Right atrium auricular region (tissue), 2 donors: ENCODE measurements at regions not wholly inside any gene's neighbourhood (a gene's known extent, or its start where the extent isn't known, plus 50 kb on each side); places are given as distances from the start of the nearest gene placed in this dataset.

ENCODE experiments used
- DNase-seq: peaks from one replicate; pipeline ENCODE4 v3.0.0-alpha.2; 2019; ENCODE audit warnings: low spot score
- H3K27ac ChIP-seq, 2 donors: fragments of 200-600 bp; sonication (generic); 1 replicate in 1 of 2; 2 replicates in 1 of 2; pipeline ENCODE4 v1.5.1; 2016 to 2019
- H3K27me3 ChIP-seq, 2 donors: fragments of 200-600 bp; sonication (generic); one replicate each; pipeline versions ENCODE4 v1.5.1 to v1.6.0; 2017 to 2019
- H3K36me3 ChIP-seq: fragments of 200-600 bp; sonication (generic); one replicate; pipeline ENCODE4 v1.5.1; 2016
- H3K4me1 ChIP-seq, 2 donors: fragments of 200-600 bp; sonication (generic); one replicate each; pipeline versions ENCODE4 v1.5.1 to v1.6.0; 2017 to 2019
- H3K4me3 ChIP-seq, 2 donors: fragments of 200-600 bp; sonication (generic); 1 replicate in 1 of 2; 2 replicates in 1 of 2; pipeline ENCODE4 v1.5.1; 2017 to 2019; ENCODE audit warnings: mild to moderate bottlenecking in 1 of 2, moderate library complexity in 1 of 2
- H3K9me3 ChIP-seq, 2 donors: fragments of 200-600 bp; sonication (generic); one replicate each; pipeline ENCODE4 v1.5.1; 2019
- TF ChIP-seq, protein P1 (sequence below), 2 donors: fragments of 200-600 bp; sonication (generic); IDR thresholded peaks; one replicate each; pipeline ENCODE4 v1.5.1; 2019; ENCODE audit warnings: antibody characterized with exemption in 2 of 2

DNA sequence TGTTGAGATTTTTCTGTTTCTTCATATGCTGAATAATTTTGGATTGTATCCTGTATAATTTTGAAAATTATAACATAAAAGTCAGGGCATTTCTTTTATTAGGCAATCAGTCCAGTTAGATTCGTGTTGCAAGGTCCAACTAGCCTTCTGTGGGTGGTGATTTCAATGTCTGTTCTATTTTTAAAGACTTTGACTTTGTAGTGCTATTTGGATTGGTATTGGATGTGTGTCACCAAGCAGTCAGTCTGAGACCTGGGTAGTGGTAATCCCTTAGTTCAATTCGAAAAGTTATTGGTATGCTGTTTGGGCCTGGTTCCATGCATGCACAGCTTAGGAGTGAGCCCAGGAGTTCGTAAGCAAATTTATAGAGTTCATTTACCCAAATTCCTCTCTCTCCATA, 82.2 kb downstream of the EPDR1 start:
- TF ChIP-seq, protein P1, sequence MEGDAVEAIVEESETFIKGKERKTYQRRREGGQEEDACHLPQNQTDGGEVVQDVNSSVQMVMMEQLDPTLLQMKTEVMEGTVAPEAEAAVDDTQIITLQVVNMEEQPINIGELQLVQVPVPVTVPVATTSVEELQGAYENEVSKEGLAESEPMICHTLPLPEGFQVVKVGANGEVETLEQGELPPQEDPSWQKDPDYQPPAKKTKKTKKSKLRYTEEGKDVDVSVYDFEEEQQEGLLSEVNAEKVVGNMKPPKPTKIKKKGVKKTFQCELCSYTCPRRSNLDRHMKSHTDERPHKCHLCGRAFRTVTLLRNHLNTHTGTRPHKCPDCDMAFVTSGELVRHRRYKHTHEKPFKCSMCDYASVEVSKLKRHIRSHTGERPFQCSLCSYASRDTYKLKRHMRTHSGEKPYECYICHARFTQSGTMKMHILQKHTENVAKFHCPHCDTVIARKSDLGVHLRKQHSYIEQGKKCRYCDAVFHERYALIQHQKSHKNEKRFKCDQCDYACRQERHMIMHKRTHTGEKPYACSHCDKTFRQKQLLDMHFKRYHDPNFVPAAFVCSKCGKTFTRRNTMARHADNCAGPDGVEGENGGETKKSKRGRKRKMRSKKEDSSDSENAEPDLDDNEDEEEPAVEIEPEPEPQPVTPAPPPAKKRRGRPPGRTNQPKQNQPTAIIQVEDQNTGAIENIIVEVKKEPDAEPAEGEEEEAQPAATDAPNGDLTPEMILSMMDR (IDR thresholded peaks at IDR 0.05), result no peak
- Histone ChIP-seq H3K4me3 (no peak overlapping the region), H3K36me3 (no peaks in the 10 kb centered on the region)

DNA sequence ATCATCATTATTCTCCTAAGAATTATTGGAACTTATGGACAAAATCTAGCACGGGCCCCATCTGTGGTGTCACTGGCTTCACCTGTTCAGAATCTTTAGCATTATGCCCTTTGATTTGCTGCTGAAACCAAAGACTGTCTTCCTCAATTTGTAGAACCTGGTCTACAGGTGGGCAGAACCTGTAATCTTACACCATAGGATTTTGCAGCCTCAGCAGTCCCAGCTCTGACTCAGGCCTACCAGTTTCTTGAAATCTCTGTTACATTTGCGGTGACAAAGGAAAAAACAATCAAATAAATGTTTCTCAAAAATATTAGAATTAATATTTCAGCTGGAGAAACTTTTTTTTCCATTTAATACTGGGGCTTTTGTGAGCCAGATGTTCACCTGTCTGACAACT, 86.1 kb downstream of the EPDR1 start:
- Histone ChIP-seq H3K9me3 (peaks cover 0 to 9% of the 10 kb centered on the region in 2 donors), H3K27me3 (no peaks in the 10 kb centered on the region), H3K4me3 (no peak overlapping the region), H3K36me3 (no peaks in the 10 kb centered on the region), H3K4me1 (no peaks in the 10 kb centered on the region), H3K27ac (no peak overlapping the region)
- DNase-seq, result no peak
- TF ChIP-seq, protein P1 (IDR thresholded peaks at IDR 0.05), result no peak

More for the DNA sequence above, 82.2 kb downstream of the EPDR1 start:
- H3K27ac ChIP-seq, result no peak overlapping the region
- no peaks in the 10 kb centered on the region for H3K27me3 ChIP-seq
- H3K9me3 ChIP-seq, result no peaks in the 10 kb centered on the region
- DNase-seq, result no peak
- peaks cover 0 to 16% of the 10 kb centered on the region in 2 donors for H3K4me1 ChIP-seq

GRCh38 chr7:38007096-38007495, 86.7 kb downstream of the EPDR1 start:
- TF ChIP-seq, protein P1 (IDR thresholded peaks at IDR 0.05), result no peak

DNA sequence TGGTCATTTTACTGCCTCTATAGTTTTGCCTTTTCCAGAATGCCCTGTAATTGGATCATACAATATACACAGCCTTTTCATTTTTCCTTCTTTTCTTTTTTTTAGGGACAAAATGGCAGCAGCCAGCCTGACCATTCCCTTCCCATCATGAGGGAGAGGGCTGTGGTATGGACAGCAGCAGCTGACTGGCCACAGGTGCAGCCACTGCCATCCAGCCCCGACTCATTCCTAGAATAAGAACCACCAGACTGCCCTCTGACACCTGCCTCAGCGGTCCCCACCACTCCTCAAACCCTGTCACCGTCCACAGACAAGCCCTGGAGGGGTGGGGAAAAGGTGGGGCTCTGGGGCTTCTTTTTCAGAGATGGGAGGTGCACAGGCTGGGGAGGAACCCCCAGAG, 92.8 kb downstream of the EPDR1 start:
- no peak overlapping the region for H3K4me3 ChIP-seq
- H3K36me3 ChIP-seq, result no peaks in the 10 kb centered on the region
- no peaks in the 10 kb centered on the region for H3K4me1 ChIP-seq
- no peak for DNase-seq
- TF ChIP-seq, protein P1 (IDR thresholded peaks at IDR 0.05), result no peak
- no peak overlapping the region for H3K27ac ChIP-seq
- no peaks in the 10 kb centered on the region for H3K27me3 ChIP-seq
- peaks cover 0 to 9% of the 10 kb centered on the region in 2 donors for H3K9me3 ChIP-seq

More at GRCh38 chr7:38007096-38007495, 86.7 kb downstream of the EPDR1 start:
- H3K27ac ChIP-seq, result no peak overlapping the region
- H3K27me3 ChIP-seq, result no peaks in the 10 kb centered on the region
- DNase-seq, result no peak
- H3K36me3 ChIP-seq, result no peaks in the 10 kb centered on the region
- H3K9me3 ChIP-seq, result peaks cover 0 to 9% of the 10 kb centered on the region in 2 donors
- H3K4me3 ChIP-seq, result no peak overlapping the region
- H3K4me1 ChIP-seq, result no peaks in the 10 kb centered on the region

DNA sequence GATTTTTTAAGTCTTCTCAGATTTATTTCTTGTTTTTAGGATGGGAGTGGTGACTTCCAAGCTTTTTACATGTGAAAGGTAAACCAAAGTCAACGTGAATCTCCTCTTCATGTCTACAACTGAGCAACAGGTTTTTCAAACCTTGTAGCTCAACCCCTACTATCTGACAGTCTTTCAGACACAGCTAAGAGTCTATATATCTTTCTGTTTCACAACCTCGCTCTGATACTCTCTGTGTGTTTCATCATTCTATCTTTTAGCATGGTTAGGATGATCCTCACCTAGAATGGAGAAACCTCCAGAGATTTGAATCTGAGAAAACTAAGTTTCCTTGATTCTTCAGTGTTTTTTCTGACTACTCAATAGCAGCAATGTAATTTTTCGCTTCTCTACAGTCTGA, 96.1 kb downstream of the EPDR1 start:
- H3K4me1 ChIP-seq, result no peaks in the 10 kb centered on the region
- no peak overlapping the region for H3K27ac ChIP-seq
- TF ChIP-seq, protein P1 (IDR thresholded peaks at IDR 0.05), result no peak
- DNase-seq, result no peak
- H3K27me3 ChIP-seq, result no peaks in the 10 kb centered on the region
- no peaks in the 10 kb centered on the region for H3K36me3 ChIP-seq
- H3K4me3 ChIP-seq, result no peak overlapping the region
- H3K9me3 ChIP-seq, result no peaks in the 10 kb centered on the region

GRCh38 chr7:38017320-38017719, 96.9 kb downstream of the EPDR1 start:
- no peaks in the 10 kb centered on the region for H3K4me1 ChIP-seq
- no peaks in the 10 kb centered on the region for H3K9me3 ChIP-seq
- no peaks in the 10 kb centered on the region for H3K36me3 ChIP-seq
- TF ChIP-seq, protein P1 (IDR thresholded peaks at IDR 0.05), result no peak
- H3K27ac ChIP-seq, result no peak overlapping the region
- no peak for DNase-seq
- H3K4me3 ChIP-seq, result no peak overlapping the region
- no peaks in the 10 kb centered on the region for H3K27me3 ChIP-seq
